WERI-Rb-1 (cell line): ENCODE measurements at regions not wholly inside any gene's neighbourhood (a gene's known extent, or its start where the extent isn't known, plus 50 kb on each side); places are given as distances from the start of the nearest gene placed in this dataset.

Experiments used
- DNase-seq: peaks from one replicate; pipeline ENCODE4 v3.0.0-alpha.2; 2020
- H3K27ac ChIP-seq: fragments of 250-450 bp; sonication (Bioruptor Pico); 2 replicates; pipeline ENCODE4 v1.5.1; 2020; ENCODE audit warnings: mild to moderate bottlenecking, moderate library complexity
- H3K27me3 ChIP-seq: fragments of 250-450 bp; sonication (Bioruptor Pico); 2 replicates; pipeline ENCODE4 v1.5.1; 2021; ENCODE audit warnings: mild to moderate bottlenecking, low read depth, moderate library complexity; ENCODE audit not compliant: insufficient read depth, severe bottlenecking
- H3K36me3 ChIP-seq: fragments of 250-450 bp; sonication (Bioruptor Pico); 2 replicates; pipeline ENCODE4 v1.5.1; 2020; ENCODE audit warnings: mild to moderate bottlenecking, moderate library complexity
- H3K4me3 ChIP-seq: 2 replicates; pipeline ENCODE4 v1.5.1; 2011; ENCODE audit warnings: low read depth, mild to moderate bottlenecking, control low read depth, low read length
- H3K9me3 ChIP-seq: fragments of 250-450 bp; sonication (Bioruptor Pico); 2 replicates; pipeline ENCODE4 v1.5.1; 2021; ENCODE audit warnings: mild to moderate bottlenecking, moderate library complexity; ENCODE audit not compliant: severe bottlenecking
- TF ChIP-seq, protein P1 (sequence below): IDR thresholded peaks from 2 replicates; pipeline ENCODE4 v1.5.1; 2011; ENCODE audit warnings: low read depth, mild to moderate bottlenecking, control low read depth, inconsistent platforms, low read length

DNA sequence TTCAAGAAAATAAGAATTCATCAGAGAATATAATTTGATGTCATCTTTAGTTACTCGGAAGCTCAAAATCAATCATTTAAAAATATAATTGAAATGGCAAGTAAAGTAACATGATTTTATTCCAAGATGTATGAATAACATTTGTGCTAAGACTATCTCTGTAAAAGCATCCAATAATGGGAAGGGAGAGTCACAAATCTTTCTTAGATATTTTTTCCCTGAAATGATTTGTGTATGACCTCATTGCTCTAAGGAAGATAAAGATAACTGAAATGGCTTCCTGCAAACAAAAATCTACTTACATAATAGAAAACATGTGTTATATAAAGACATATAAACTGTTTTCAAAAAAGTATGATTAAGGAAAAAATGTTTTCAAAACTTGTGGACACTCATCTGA is 97.4 kb upstream of the FGF10 start:
- TF ChIP-seq, protein P1, sequence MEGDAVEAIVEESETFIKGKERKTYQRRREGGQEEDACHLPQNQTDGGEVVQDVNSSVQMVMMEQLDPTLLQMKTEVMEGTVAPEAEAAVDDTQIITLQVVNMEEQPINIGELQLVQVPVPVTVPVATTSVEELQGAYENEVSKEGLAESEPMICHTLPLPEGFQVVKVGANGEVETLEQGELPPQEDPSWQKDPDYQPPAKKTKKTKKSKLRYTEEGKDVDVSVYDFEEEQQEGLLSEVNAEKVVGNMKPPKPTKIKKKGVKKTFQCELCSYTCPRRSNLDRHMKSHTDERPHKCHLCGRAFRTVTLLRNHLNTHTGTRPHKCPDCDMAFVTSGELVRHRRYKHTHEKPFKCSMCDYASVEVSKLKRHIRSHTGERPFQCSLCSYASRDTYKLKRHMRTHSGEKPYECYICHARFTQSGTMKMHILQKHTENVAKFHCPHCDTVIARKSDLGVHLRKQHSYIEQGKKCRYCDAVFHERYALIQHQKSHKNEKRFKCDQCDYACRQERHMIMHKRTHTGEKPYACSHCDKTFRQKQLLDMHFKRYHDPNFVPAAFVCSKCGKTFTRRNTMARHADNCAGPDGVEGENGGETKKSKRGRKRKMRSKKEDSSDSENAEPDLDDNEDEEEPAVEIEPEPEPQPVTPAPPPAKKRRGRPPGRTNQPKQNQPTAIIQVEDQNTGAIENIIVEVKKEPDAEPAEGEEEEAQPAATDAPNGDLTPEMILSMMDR: no peak

DNA sequence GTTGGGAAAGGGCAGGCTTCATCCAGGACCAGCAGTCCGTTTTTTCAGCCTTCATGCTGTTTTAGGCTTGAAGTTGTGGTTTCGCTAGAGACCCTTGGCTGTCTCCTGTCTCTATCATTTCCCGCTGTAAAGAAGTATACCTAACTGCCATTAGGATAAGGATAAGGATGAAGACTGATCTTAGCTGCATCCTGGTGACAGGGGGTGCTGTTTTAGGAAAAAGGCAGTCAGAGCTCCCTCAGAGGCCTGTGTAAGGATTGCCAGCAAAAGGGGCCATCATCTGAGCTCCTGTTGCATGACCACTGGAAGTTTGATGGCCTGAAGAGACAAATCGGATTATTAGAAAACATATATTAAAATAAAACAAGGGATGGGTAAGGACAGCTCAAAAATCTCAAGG is 64.8 kb upstream of the FGF10 start:
- H3K9me3 ChIP-seq: no peaks in the 10 kb centered on the region
- peaks cover 14% of the 10 kb centered on the region for H3K27me3 ChIP-seq
- H3K36me3 ChIP-seq: no peaks in the 10 kb centered on the region
- H3K27ac ChIP-seq: no peak overlapping the region
- TF ChIP-seq, protein P1: no peak
- no peak for DNase-seq
- no peak overlapping the region for H3K4me3 ChIP-seq

More for the DNA sequence above, 97.4 kb upstream of the FGF10 start:
- Histone ChIP-seq H3K9me3 (no peaks in the 10 kb centered on the region), H3K36me3 (no peaks in the 10 kb centered on the region), H3K27ac (no peak overlapping the region), H3K4me3 (no peak overlapping the region), H3K27me3 (no peaks in the 10 kb centered on the region)
- DNase-seq: no peak

DNA sequence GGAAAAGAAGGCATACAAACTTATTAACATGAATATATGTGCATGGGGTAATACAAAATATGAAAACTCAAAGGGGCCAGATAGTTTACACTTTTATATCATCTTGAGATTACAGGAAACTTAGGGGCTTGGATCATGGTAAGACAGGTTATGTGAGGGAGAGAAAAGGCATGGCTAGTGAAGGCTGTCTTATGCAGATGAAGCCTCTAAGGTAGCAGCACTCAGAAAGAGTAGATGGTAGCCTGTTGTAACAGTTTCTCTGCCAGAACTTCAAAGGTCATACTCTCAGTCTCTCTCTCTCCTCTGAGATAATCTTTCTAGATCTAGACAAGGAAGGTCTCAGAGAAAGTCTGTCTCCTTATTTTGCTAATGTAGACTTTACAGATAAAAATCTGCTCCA is 57.2 kb upstream of the FGF10 start:
- H3K9me3 ChIP-seq: no peaks in the 10 kb centered on the region
- TF ChIP-seq, protein P1: no peak
- DNase-seq: no peak
- H3K4me3 ChIP-seq: no peak overlapping the region
- no peaks in the 10 kb centered on the region for H3K36me3 ChIP-seq
- peaks cover 33% of the 10 kb centered on the region for H3K27me3 ChIP-seq
- H3K27ac ChIP-seq: no peak overlapping the region

DNA sequence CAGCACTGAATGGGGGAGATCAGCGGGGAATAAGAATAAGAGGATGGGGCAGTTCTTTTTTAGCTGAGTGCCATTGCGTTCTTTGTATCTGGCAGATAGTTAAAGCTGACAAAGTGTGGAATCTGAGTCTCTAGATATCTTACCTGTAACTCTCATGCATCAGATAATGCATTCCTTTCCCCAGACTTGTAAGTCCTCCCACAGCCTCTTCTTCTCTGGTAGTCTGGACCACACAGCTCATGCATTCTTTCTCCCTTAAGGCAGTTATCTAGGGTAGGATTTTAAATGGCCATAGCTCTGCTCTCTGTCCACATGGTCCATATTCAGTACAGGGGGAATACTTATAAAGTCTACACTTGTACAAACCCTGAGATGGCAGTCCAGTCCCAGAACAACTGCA is 54.0 kb upstream of the FGF10 start:
- no peak overlapping the region for H3K27ac ChIP-seq
- peaks cover 35% of the 10 kb centered on the region for H3K27me3 ChIP-seq
- H3K36me3 ChIP-seq: no peaks in the 10 kb centered on the region
- H3K9me3 ChIP-seq: no peaks in the 10 kb centered on the region
- no peak for DNase-seq
- TF ChIP-seq, protein P1: no peak
- no peak overlapping the region for H3K4me3 ChIP-seq

DNA sequence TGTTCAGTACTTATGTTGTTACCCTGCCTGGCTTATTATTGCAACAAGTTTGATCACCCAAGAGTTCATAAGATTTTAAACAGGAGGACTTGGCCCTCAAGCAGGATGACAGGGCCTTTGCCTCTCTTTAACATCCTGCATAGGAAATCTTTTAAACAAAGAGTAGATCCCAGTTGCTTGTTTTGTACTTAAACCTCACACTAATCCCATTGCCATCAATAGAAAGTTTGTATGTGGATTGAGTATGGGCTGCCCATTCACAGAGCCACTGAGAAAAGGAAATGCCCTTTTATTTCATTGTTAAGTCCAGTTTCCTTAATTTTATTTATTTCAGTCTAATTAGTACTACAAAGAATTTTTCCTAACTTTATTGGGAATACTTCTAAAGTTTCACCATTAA is 52.2 kb upstream of the FGF10 start:
- DNase-seq: no peak
- TF ChIP-seq, protein P1: no peak
- Histone ChIP-seq H3K27me3 (peaks cover 38% of the 10 kb centered on the region), H3K27ac (no peak overlapping the region), H3K4me3 (no peak overlapping the region), H3K9me3 (no peaks in the 10 kb centered on the region), H3K36me3 (no peaks in the 10 kb centered on the region)

- no peak for DNase-seq
- H3K27ac ChIP-seq: no peak overlapping the region
- TF ChIP-seq, protein P1: no peak
These were observed 51.0 kb upstream of the FGF10 start for GRCh38 chr5:44440186-44440585.

More at GRCh38 chr5:44440186-44440585, 51.0 kb upstream of the FGF10 start:
- Histone ChIP-seq H3K4me3 (no peak overlapping the region), H3K27me3 (peaks cover 42% of the 10 kb centered on the region), H3K36me3 (no peaks in the 10 kb centered on the region), H3K9me3 (no peaks in the 10 kb centered on the region)
